ENCODE measurements at regions not wholly inside any gene's neighbourhood (a gene's known extent, or its start where the extent isn't known, plus 50 kb on each side); places are given as distances from the start of the nearest gene placed in this dataset.
"Not testable (repeated sequence)": the region's sequence is repeated elsewhere in the genome, so short reads cannot be mapped to it uniquely, and the experiment has no call there.

- ChIA-PET POLR2A (no interaction called here), CTCF (no interaction called here)
- DNase-seq (ENCODE audit: extremely low spot score): no peak
- TF ChIP-seq NFRKB (IDR thresholded peaks at IDR 0.05) (no peak), SP1 (IDR thresholded peaks at IDR 0.05) (no peak), ARNT (IDR thresholded peaks at IDR 0.05) (no peak), ZNF384 (IDR thresholded peaks at IDR 0.05) (no peak), L3MBTL2 (conservative IDR thresholded peaks at IDR 0.05) (no peak), FOXK2 (IDR thresholded peaks at IDR 0.05) (no peak), SUZ12 (IDR thresholded peaks at IDR 0.05) (no peak), TARDBP (IDR thresholded peaks at IDR 0.05) (no peak), HDGF (IDR thresholded peaks at IDR 0.05; ENCODE audit: borderline replicate concordance) (no peak), PKNOX1 (IDR thresholded peaks at IDR 0.05) (no peak), FOXM1 (IDR thresholded peaks at IDR 0.05; ENCODE audit: borderline replicate concordance) (no peak), BHLHE40 (IDR thresholded peaks at IDR 0.05; ENCODE audit: borderline replicate concordance) (no peak), LEF1 (IDR thresholded peaks at IDR 0.05; ENCODE audit: borderline replicate concordance) (no peak), CTBP1 (IDR thresholded peaks at IDR 0.05; ENCODE audit: borderline replicate concordance) (no peak), ELF4 (IDR thresholded peaks at IDR 0.05) (no peak), FOXA1 (IDR thresholded peaks at IDR 0.05) (no peak)
Observed at GRCh38 chr5:57871496-57871895, 388.9 kb upstream of the ACTBL2 start.

GRCh38 chr5:57870267-57870666 is 387.7 kb upstream of the ACTBL2 start:
- DNase-seq (ENCODE audit: extremely low spot score); POLR2A ChIA-PET; CTCF ChIA-PET: not testable (repeated sequence)

- POLR2A ChIA-PET: no interaction called here
- no peak for TF ChIP-seq FOXM1 (IDR thresholded peaks at IDR 0.05; ENCODE audit: borderline replicate concordance)
- TF ChIP-seq NFRKB (IDR thresholded peaks at IDR 0.05): no peak
- TF ChIP-seq BHLHE40 (IDR thresholded peaks at IDR 0.05; ENCODE audit: borderline replicate concordance): no peak
- TF ChIP-seq ELF4 (IDR thresholded peaks at IDR 0.05): no peak
- TF ChIP-seq LEF1 (IDR thresholded peaks at IDR 0.05; ENCODE audit: borderline replicate concordance): no peak
- TF ChIP-seq SP1 (IDR thresholded peaks at IDR 0.05): no peak
- no peak for TF ChIP-seq SUZ12 (IDR thresholded peaks at IDR 0.05)
- TF ChIP-seq ZNF384 (IDR thresholded peaks at IDR 0.05): no peak
- TF ChIP-seq FOXA1 (IDR thresholded peaks at IDR 0.05): no peak
- no peak for TF ChIP-seq FOXK2 (IDR thresholded peaks at IDR 0.05)
- no peak for TF ChIP-seq HDGF (IDR thresholded peaks at IDR 0.05; ENCODE audit: borderline replicate concordance)
- TF ChIP-seq TARDBP (IDR thresholded peaks at IDR 0.05): no peak
- TF ChIP-seq L3MBTL2 (conservative IDR thresholded peaks at IDR 0.05): no peak
- no peak for TF ChIP-seq PKNOX1 (IDR thresholded peaks at IDR 0.05)
- CTCF ChIA-PET: no interaction called here
- no peak for DNase-seq (ENCODE audit: extremely low spot score)
Observed at GRCh38 chr5:57863661-57864060, 381.1 kb upstream of the ACTBL2 start.

GRCh38 chr5:57862942-57863341 is 380.3 kb upstream of the ACTBL2 start:
- ChIA-PET POLR2A (no interaction called here), CTCF (no interaction called here)
- TF ChIP-seq FOXM1 (IDR thresholded peaks at IDR 0.05; ENCODE audit: borderline replicate concordance): no peak
- TF ChIP-seq FOXK2 (IDR thresholded peaks at IDR 0.05): no peak
- TF ChIP-seq FOXA1 (IDR thresholded peaks at IDR 0.05): no peak
- TF ChIP-seq SUZ12 (IDR thresholded peaks at IDR 0.05): no peak
- no peak for TF ChIP-seq LEF1 (IDR thresholded peaks at IDR 0.05; ENCODE audit: borderline replicate concordance)
- TF ChIP-seq PKNOX1 (IDR thresholded peaks at IDR 0.05): no peak
- TF ChIP-seq TARDBP (IDR thresholded peaks at IDR 0.05): no peak
- TF ChIP-seq NFRKB (IDR thresholded peaks at IDR 0.05): no peak
- no peak for TF ChIP-seq ELF4 (IDR thresholded peaks at IDR 0.05)
- no peak for TF ChIP-seq L3MBTL2 (conservative IDR thresholded peaks at IDR 0.05)
- TF ChIP-seq SP1 (IDR thresholded peaks at IDR 0.05): no peak
- no peak for TF ChIP-seq ZNF384 (IDR thresholded peaks at IDR 0.05)
- TF ChIP-seq ARNT (IDR thresholded peaks at IDR 0.05): no peak
- no peak for TF ChIP-seq HDGF (IDR thresholded peaks at IDR 0.05; ENCODE audit: borderline replicate concordance)
- TF ChIP-seq BHLHE40 (IDR thresholded peaks at IDR 0.05; ENCODE audit: borderline replicate concordance): no peak
- TF ChIP-seq CTBP1 (IDR thresholded peaks at IDR 0.05; ENCODE audit: borderline replicate concordance): no peak
- no peak for DNase-seq (ENCODE audit: extremely low spot score)

GRCh38 chr5:57862471-57862911 is 379.9 kb upstream of the ACTBL2 start:
- TF ChIP-seq CTBP1 (IDR thresholded peaks at IDR 0.05; ENCODE audit: borderline replicate concordance) (no peak), ARNT (IDR thresholded peaks at IDR 0.05) (no peak), FOXK2 (IDR thresholded peaks at IDR 0.05) (no peak), L3MBTL2 (conservative IDR thresholded peaks at IDR 0.05) (no peak), SUZ12 (IDR thresholded peaks at IDR 0.05) (no peak), FOXA1 (IDR thresholded peaks at IDR 0.05) (no peak), NFRKB (IDR thresholded peaks at IDR 0.05) (no peak), BHLHE40 (IDR thresholded peaks at IDR 0.05; ENCODE audit: borderline replicate concordance) (no peak), HDGF (IDR thresholded peaks at IDR 0.05; ENCODE audit: borderline replicate concordance) (no peak), ZNF384 (IDR thresholded peaks at IDR 0.05) (no peak), FOXM1 (IDR thresholded peaks at IDR 0.05; ENCODE audit: borderline replicate concordance) (no peak), LEF1 (IDR thresholded peaks at IDR 0.05; ENCODE audit: borderline replicate concordance) (no peak), PKNOX1 (IDR thresholded peaks at IDR 0.05) (no peak), TARDBP (IDR thresholded peaks at IDR 0.05) (no peak), SP1 (IDR thresholded peaks at IDR 0.05) (no peak), ELF4 (IDR thresholded peaks at IDR 0.05) (no peak)
- DNase-seq (ENCODE audit: extremely low spot score): no peak
- CTCF ChIA-PET: interaction anchor here (0.6 kb wide), 1 partner anchor 42 kb away, joined by 8 read pairs; no protein-coding TSS in a partner anchor
- POLR2A ChIA-PET: no interaction called here

GRCh38 chr5:57859626-57860025 is 377.0 kb upstream of the ACTBL2 start:
- DNase-seq (ENCODE audit: extremely low spot score): no peak
- POLR2A ChIA-PET: no interaction called here
- CTCF ChIA-PET: no interaction called here
- TF ChIP-seq FOXK2 (IDR thresholded peaks at IDR 0.05): no peak
- no peak for TF ChIP-seq FOXM1 (IDR thresholded peaks at IDR 0.05; ENCODE audit: borderline replicate concordance)
- TF ChIP-seq L3MBTL2 (conservative IDR thresholded peaks at IDR 0.05): no peak
- TF ChIP-seq SUZ12 (IDR thresholded peaks at IDR 0.05): no peak
- no peak for TF ChIP-seq BHLHE40 (IDR thresholded peaks at IDR 0.05; ENCODE audit: borderline replicate concordance)
- no peak for TF ChIP-seq TARDBP (IDR thresholded peaks at IDR 0.05)
- no peak for TF ChIP-seq PKNOX1 (IDR thresholded peaks at IDR 0.05)
- TF ChIP-seq LEF1 (IDR thresholded peaks at IDR 0.05; ENCODE audit: borderline replicate concordance): no peak
- TF ChIP-seq HDGF (IDR thresholded peaks at IDR 0.05; ENCODE audit: borderline replicate concordance): no peak
- TF ChIP-seq CTBP1 (IDR thresholded peaks at IDR 0.05; ENCODE audit: borderline replicate concordance): no peak
- TF ChIP-seq ARNT (IDR thresholded peaks at IDR 0.05): no peak
- TF ChIP-seq FOXA1 (IDR thresholded peaks at IDR 0.05): no peak
- TF ChIP-seq ZNF384 (IDR thresholded peaks at IDR 0.05): no peak
